Right cardiac atrium (tissue), 5 donors: ENCODE measurements at regions not wholly inside any gene's neighbourhood (a gene's known extent, or its start where the extent isn't known, plus 50 kb on each side); places are given as distances from the start of the nearest gene placed in this dataset.
A peak's percentile ranks its signal among the peaks of the same experiment; 100 is the strongest.

Experiments
- ATAC-seq, 2 donors: fragments of 200-7000 bp; cut with Tn5 transposase; one replicate each; pipeline versions ENCODE4 v1.8.0 to v1.9.1; 2020; ENCODE audit warnings: moderate library complexity in 2 of 2, mild to moderate bottlenecking in 1 of 2
- DNase-seq, 3 donors: peaks; one replicate each; pipeline ENCODE4 v3.0.0-alpha.2; 2020
- H3K27ac ChIP-seq: one replicate; pipeline ENCODE4 v1.5.1; 2013; ENCODE audit warnings: mild to moderate bottlenecking, low read length, control low read depth, moderate library complexity
- H3K27me3 ChIP-seq: one replicate; pipeline ENCODE4 v1.6.1; 2013; ENCODE audit not compliant: control insufficient read depth, insufficient read depth
- H3K4me1 ChIP-seq: one replicate; pipeline ENCODE4 v1.6.1; 2013; ENCODE audit warnings: low read length; ENCODE audit not compliant: control insufficient read depth, insufficient read depth
- H3K4me3 ChIP-seq: one replicate; pipeline ENCODE4 v1.5.1; 2013; ENCODE audit warnings: low read length, control low read depth
- H3K9me3 ChIP-seq: one replicate; pipeline ENCODE4 v1.6.1; 2013; ENCODE audit warnings: low read length; ENCODE audit not compliant: control insufficient read depth
- WGBS: extraction: QIAGEN DNeasy Blood & Tissue Kit; methylation state at CpG from one replicate; pipeline ENCODE4 v1.1.7; 2013; 5-methylcytosine and 5-hydroxymethylcytosine counted together
- intact Hi-C, 4 donors: fragments of 100-400 bp; cut with DNase I; formaldehyde crosslinking; loops; one replicate each; pipeline versions ENCODE4 v1.11.0 to v1.14.0; 2022 to 2023
- donor health status: healthy with polysubstance abuse.
- donor health status: DM: no; HTN: yes; CAD: no.
- donor health status: DM: no; HTN: no; CAD: no.
- donor health status: DM: no; HTN: yes; CAD: no; lungs with severe emphysema.
- donor health status: DM: yes; HTN: yes; CAD: no.

- no peak overlapping the region for H3K27ac ChIP-seq
- no peaks in the 10 kb centered on the region for H3K4me1 ChIP-seq
- ATAC-seq: no peak
- WGBS: 84% methylated on average over 7 of the region's 7 CpGs
- no peak for DNase-seq
- intact Hi-C loops: no loop called here
- H3K4me3 ChIP-seq: no peak overlapping the region
- H3K9me3 ChIP-seq: no peaks in the 10 kb centered on the region
- H3K27me3 ChIP-seq: no peaks in the 10 kb centered on the region
These were observed 54.1 kb upstream of the FOXQ1 start for GRCh38 chr6:1257778-1258177.

GRCh38 chr6:1256435-1257008 is 55.4 kb upstream of the FOXQ1 start:
- ATAC-seq: no peak
- intact Hi-C loops: no loop called here
- WGBS: 91% methylated on average over 8 of the region's 8 CpGs

GRCh38 chr6:1255636-1256365 is 56.1 kb upstream of the FOXQ1 start:
- no peaks in the 10 kb centered on the region for H3K9me3 ChIP-seq
- H3K27ac ChIP-seq: no peak overlapping the region
- no peaks in the 10 kb centered on the region for H3K4me1 ChIP-seq
- WGBS: 47% methylated on average over 9 of the region's 9 CpGs
- ATAC-seq (no peak), DNase-seq (no peak)
- intact Hi-C loops: no loop called here
- H3K27me3 ChIP-seq: no peaks in the 10 kb centered on the region
- no peak overlapping the region for H3K4me3 ChIP-seq

More at GRCh38 chr6:1256435-1257008, 55.4 kb upstream of the FOXQ1 start:
- no peak for DNase-seq
- H3K4me3 ChIP-seq: no peak overlapping the region
- H3K27ac ChIP-seq: no peak overlapping the region
- no peaks in the 10 kb centered on the region for H3K4me1 ChIP-seq
- no peaks in the 10 kb centered on the region for H3K27me3 ChIP-seq
- H3K9me3 ChIP-seq: no peaks in the 10 kb centered on the region

GRCh38 chr6:1254326-1254725 is 57.6 kb upstream of the FOXQ1 start:
- WGBS: 91% methylated on average over 4 of the region's 4 CpGs
- ATAC-seq: no peak
- H3K27ac ChIP-seq: no peak overlapping the region
- no peaks in the 10 kb centered on the region for H3K9me3 ChIP-seq
- H3K4me1 ChIP-seq: no peaks in the 10 kb centered on the region
- no peak overlapping the region for H3K4me3 ChIP-seq
- no peak for DNase-seq
- intact Hi-C loops: no loop called here
- H3K27me3 ChIP-seq: no peaks in the 10 kb centered on the region

- intact Hi-C loops: no loop called here
- DNase-seq (no peak), ATAC-seq (no peak)
- Histone ChIP-seq H3K4me1 (no peaks in the 10 kb centered on the region), H3K27me3 (no peaks in the 10 kb centered on the region), H3K27ac (no peak overlapping the region), H3K4me3 (no peak overlapping the region), H3K9me3 (no peaks in the 10 kb centered on the region)
- 85% methylated on average over 9 of the region's 9 CpGs for WGBS
These were observed 58.1 kb upstream of the FOXQ1 start for GRCh38 chr6:1253816-1254215.

- no peaks in the 10 kb centered on the region for H3K4me1 ChIP-seq
- ATAC-seq: no peak
These were observed 60.4 kb upstream of the FOXQ1 start for GRCh38 chr6:1251198-1252155.

GRCh38 chr6:1250489-1251197 is 61.3 kb upstream of the FOXQ1 start:
- intact Hi-C loops: no loop called here
- DNase-seq: no peak
- Histone ChIP-seq H3K9me3 (no peaks in the 10 kb centered on the region), H3K27ac (no peak overlapping the region), H3K27me3 (no peaks in the 10 kb centered on the region), H3K4me1 (no peaks in the 10 kb centered on the region), H3K4me3 (no peak overlapping the region)
- WGBS: 82% methylated on average over 12 of the region's 12 CpGs
- peak in 1 of 2 donors; percentile 16 for ATAC-seq

More at GRCh38 chr6:1251198-1252155, 60.4 kb upstream of the FOXQ1 start:
- 71% methylated on average over 13 of the region's 13 CpGs for WGBS
- Histone ChIP-seq H3K27ac (no peak overlapping the region), H3K4me3 (no peak overlapping the region), H3K27me3 (no peaks in the 10 kb centered on the region), H3K9me3 (no peaks in the 10 kb centered on the region)
- DNase-seq: no peak
- intact Hi-C loops: no loop called here

GRCh38 chr6:1247894-1248293 is 64.0 kb upstream of the FOXQ1 start:
- no peaks in the 10 kb centered on the region for H3K4me1 ChIP-seq
- no peak overlapping the region for H3K4me3 ChIP-seq
- no peaks in the 10 kb centered on the region for H3K27me3 ChIP-seq
- intact Hi-C loops: no loop called here
- DNase-seq: no peak
- 83% methylated on average over 3 of the region's 3 CpGs for WGBS
- H3K27ac ChIP-seq: no peak overlapping the region
- no peak for ATAC-seq
- H3K9me3 ChIP-seq: no peaks in the 10 kb centered on the region

- Histone ChIP-seq H3K4me3 (no peak overlapping the region), H3K9me3 (no peaks in the 10 kb centered on the region), H3K27me3 (no peaks in the 10 kb centered on the region), H3K27ac (no peak overlapping the region), H3K4me1 (no peaks in the 10 kb centered on the region)
- 74% methylated on average over 5 of the region's 5 CpGs for WGBS
- intact Hi-C loops: no loop called here
- ATAC-seq (no peak), DNase-seq (no peak)
These were observed 64.8 kb upstream of the FOXQ1 start for GRCh38 chr6:1247056-1247455.

GRCh38 chr6:1244941-1245340 is 67.0 kb upstream of the FOXQ1 start:
- intact Hi-C loops: no loop called here
- no peak for ATAC-seq
- no peak for DNase-seq
- Histone ChIP-seq H3K27me3 (no peaks in the 10 kb centered on the region), H3K4me1 (no peaks in the 10 kb centered on the region), H3K9me3 (no peaks in the 10 kb centered on the region), H3K4me3 (no peak overlapping the region), H3K27ac (no peak overlapping the region)
- WGBS: 75% methylated on average over 16 of the region's 16 CpGs
